HFF-Myc (cell line): ENCODE measurements at regions not wholly inside any gene's neighbourhood (a gene's known extent, or its start where the extent isn't known, plus 50 kb on each side); places are given as distances from the start of the nearest gene placed in this dataset.

Source experiments
- DNase-seq: peaks from one replicate; pipeline ENCODE4 v3.0.0-alpha.2; 2011; ENCODE audit warnings: low read depth; ENCODE audit errors: extremely low read depth
- H3K4me3 ChIP-seq: replicated peaks from 2 replicates; pipeline ENCODE4 v1.5.1; 2011; ENCODE audit warnings: low read depth, mild to moderate bottlenecking, control low read depth, low read length
- CTCF ChIP-seq: IDR thresholded peaks from 2 replicates; pipeline ENCODE4 v1.5.1; 2012; ENCODE audit warnings: mild to moderate bottlenecking, low read depth, low read length, control low read depth; ENCODE audit errors: missing control alignments

GRCh38 chr1:23624440-23624839 lies 65.1 kb upstream of the ID3 start:
- TF ChIP-seq CTCF, result no peak
- no peak overlapping the region for H3K4me3 ChIP-seq
- no peak for DNase-seq

- no peak for DNase-seq
- TF ChIP-seq CTCF, result no peak
- no peak overlapping the region for H3K4me3 ChIP-seq
Measured at GRCh38 chr1:23622284-23622683, 63.0 kb upstream of the ID3 start.

- H3K4me3 ChIP-seq, result no peak overlapping the region
- TF ChIP-seq CTCF, result no peak
- no peak for DNase-seq
Measured at GRCh38 chr1:23620605-23621004, 61.3 kb upstream of the ID3 start.

- no peak for TF ChIP-seq CTCF
- DNase-seq, result no peak
- no peak overlapping the region for H3K4me3 ChIP-seq
Measured at GRCh38 chr1:23619299-23620188, 60.2 kb upstream of the ID3 start.

GRCh38 chr1:23618586-23619083 lies 59.3 kb upstream of the ID3 start:
- no peak for TF ChIP-seq CTCF
- no peak for DNase-seq
- H3K4me3 ChIP-seq, result no peak overlapping the region

GRCh38 chr1:23617084-23617521 lies 57.8 kb upstream of the ID3 start:
- no peak for DNase-seq
- no peak overlapping the region for H3K4me3 ChIP-seq
- TF ChIP-seq CTCF, result no peak
